IMR-90 (cell line): ENCODE measurements at regions not wholly inside any gene's neighbourhood (a gene's known extent, or its start where the extent isn't known, plus 50 kb on each side); places are given as distances from the start of the nearest gene placed in this dataset.
A peak's percentile ranks its signal among the peaks of the same experiment; 100 is the strongest.

ENCODE experiments used
- ATAC-seq: fragments of 200-7000 bp; cut with Tn5 transposase; 2 replicates; pipeline ENCODE4 v1.9.1; 2020; ENCODE audit warnings: low read depth, mild to moderate bottlenecking, moderate library complexity
- BruUV-seq: library from RNA; stranded (reverse); fragments of 400-500 nt; replicated peaks from 2 replicates; lab custom pipeline; 2021; lab: Mats Ljungman, UMichigan
- CTCF ChIA-PET: fragments of 300-600 bp; formaldehyde crosslinking; extraction: SDS; loops from one replicate; lab custom pipeline; 2021; ENCODE audit warnings: antibody characterized with exemption; lab: Yijun Ruan, JAX
- POLR2A ChIA-PET: fragments of 300-600 bp; sonication (Branson Sonifier 250); formaldehyde crosslinking; loops from one replicate; lab custom pipeline; 2022; ENCODE audit warnings: antibody characterized with exemption; ENCODE audit not compliant: unreplicated experiment; lab: Charles Lee
- DNase-seq: peaks from one replicate; pipeline ENCODE4 v3.0.0; 2013
- H2AFZ ChIP-seq: replicated peaks from 2 replicates; pipeline ENCODE3; 2013; ENCODE audit warnings: low read length, mild to moderate bottlenecking; ENCODE audit not compliant: poor library complexity
- H2AK5ac ChIP-seq: 2 replicates; pipeline ENCODE4 v1.6.1; 2013; ENCODE audit warnings: low read depth, low read length, inconsistent platforms
- H2AK9ac ChIP-seq: replicated peaks from 2 replicates; pipeline ENCODE3; 2013; ENCODE audit warnings: mild to moderate bottlenecking, low read depth, low read length, moderate library complexity; ENCODE audit not compliant: poor library complexity
- H2BK120ac ChIP-seq: 2 replicates; pipeline ENCODE4 v1.6.1; 2013; ENCODE audit warnings: low read depth, low read length, inconsistent platforms
- H2BK15ac ChIP-seq: 3 replicates; pipeline ENCODE4 v1.6.1; 2013; ENCODE audit warnings: low read depth, low read length, inconsistent platforms
- H2BK20ac ChIP-seq: 2 replicates; pipeline ENCODE4 v1.6.1; 2013; ENCODE audit warnings: low read depth, mild to moderate bottlenecking, inconsistent platforms, low read length, moderate library complexity
- H2BK5ac ChIP-seq: 2 replicates; pipeline ENCODE4 v1.6.1; 2013; ENCODE audit warnings: mild to moderate bottlenecking, low read depth, low read length, inconsistent platforms; ENCODE audit not compliant: poor library complexity, severe bottlenecking
- H3K14ac ChIP-seq: replicated peaks from 2 replicates; pipeline ENCODE4 v1.6.1; 2013; ENCODE audit warnings: low read depth, low read length, inconsistent platforms
- H3K18ac ChIP-seq: 2 replicates; pipeline ENCODE4 v1.6.1; 2013; ENCODE audit warnings: low read depth, low read length, control low read depth
- H3K23ac ChIP-seq: 2 replicates; pipeline ENCODE4 v1.6.1; 2013; ENCODE audit warnings: low read depth, low read length, inconsistent platforms
- H3K27ac ChIP-seq: 2 replicates; pipeline ENCODE4 v1.5.1; 2013; ENCODE audit warnings: mild to moderate bottlenecking, control low read depth, low read length; ENCODE audit not compliant: insufficient read depth
- H3K27me3 ChIP-seq: 2 replicates; pipeline ENCODE4 v1.6.1; 2013; ENCODE audit warnings: low read length; ENCODE audit not compliant: control insufficient read depth, insufficient read depth
- H3K36me3 ChIP-seq: 2 replicates; pipeline ENCODE4 v1.6.1; 2013; ENCODE audit warnings: low read length, mixed read lengths; ENCODE audit not compliant: control insufficient read depth, insufficient read depth
- H3K4ac ChIP-seq: 2 replicates; pipeline ENCODE4 v1.6.1; 2013; ENCODE audit warnings: low read depth, low read length, inconsistent platforms
- H3K4me1 ChIP-seq: 2 replicates; pipeline ENCODE4 v1.6.1; 2013; ENCODE audit warnings: low read length, mixed read lengths; ENCODE audit not compliant: control insufficient read depth, insufficient read depth
- H3K4me2 ChIP-seq: 2 replicates; pipeline ENCODE4 v1.6.1; 2013; ENCODE audit warnings: low read depth, mild to moderate bottlenecking, control low read depth, low read length, moderate library complexity
- H3K4me3 ChIP-seq: 2 replicates; pipeline ENCODE4 v1.5.1; 2013; ENCODE audit warnings: low read depth, mild to moderate bottlenecking, control low read depth, low read length, moderate library complexity; ENCODE audit not compliant: insufficient read depth
- H3K56ac ChIP-seq: 2 replicates; pipeline ENCODE4 v1.6.1; 2013; ENCODE audit warnings: low read length, inconsistent platforms; ENCODE audit not compliant: insufficient read depth; ENCODE audit errors: extremely low read depth
- H3K79me1 ChIP-seq, 2 experiments: 2 replicates each; pipeline ENCODE4 v1.6.1; 2013; ENCODE audit warnings: low read length in 2 of 2, inconsistent platforms in 1 of 2, low read depth in 1 of 2
- H3K9ac ChIP-seq: 2 replicates; pipeline ENCODE4 v1.6.1; 2013; ENCODE audit warnings: low read depth, low read length, control low read depth
- H3K9me1 ChIP-seq: 2 replicates; pipeline ENCODE4 v1.6.1; 2013; ENCODE audit warnings: low read length, inconsistent platforms; ENCODE audit not compliant: insufficient read depth
- H3K9me3 ChIP-seq: 2 replicates; pipeline ENCODE4 v1.6.1; 2013; ENCODE audit warnings: low read length; ENCODE audit not compliant: control insufficient read depth, insufficient read depth
- H4K20me1 ChIP-seq: 2 replicates; pipeline ENCODE4 v1.6.1; 2013; ENCODE audit warnings: low read length, inconsistent platforms; ENCODE audit not compliant: insufficient read depth
- H4K5ac ChIP-seq: 2 replicates; pipeline ENCODE4 v1.6.1; 2013; ENCODE audit warnings: mild to moderate bottlenecking, low read depth, low read length, control low read depth
- H4K8ac ChIP-seq, 2 experiments: 2 replicates each; pipeline ENCODE4 v1.6.1; 2013; ENCODE audit warnings: low read depth in 2 of 2, low read length in 2 of 2, control low read depth in 1 of 2, inconsistent platforms in 1 of 2
- H4K91ac ChIP-seq: 2 replicates; pipeline ENCODE4 v1.6.1; 2013; ENCODE audit warnings: low read depth, low read length, inconsistent platforms; ENCODE audit not compliant: insufficient read depth
- BHLHE40 ChIP-seq: fragments of 150-350 bp; IDR thresholded peaks from 2 replicates; pipeline ENCODE4 v1.6.1; 2016; ENCODE audit warnings: mild to moderate bottlenecking, low read depth, low read length
- CEBPB ChIP-seq: IDR thresholded peaks from 2 replicates; pipeline ENCODE4 v1.6.1; 2012; ENCODE audit warnings: low read depth, low read length, improper control_type of control experiment
- CHD1 ChIP-seq: IDR thresholded peaks from 2 replicates; pipeline ENCODE4 v1.6.1; 2012; ENCODE audit warnings: low read depth, low read length, improper control_type of control experiment
- CTCF ChIP-seq: conservative IDR thresholded peaks from 2 replicates; pipeline ENCODE4 v1.5.1; 2012; ENCODE audit warnings: mild to moderate bottlenecking, low read depth, low read length, improper control_type of control experiment
- ELK1 ChIP-seq: fragments of 150-350 bp; IDR thresholded peaks from 2 replicates; pipeline ENCODE4 v1.6.1; 2016; ENCODE audit warnings: low read depth, mild to moderate bottlenecking, low read length, moderate library complexity, borderline replicate concordance
- FOS ChIP-seq: fragments of 150-350 bp; IDR thresholded peaks from 2 replicates; pipeline ENCODE4 v1.6.1; 2016; ENCODE audit warnings: low read depth, low read length
- MAFK ChIP-seq: IDR thresholded peaks from 2 replicates; pipeline ENCODE4 v1.6.1; 2012; ENCODE audit warnings: low read depth, low read length, improper control_type of control experiment
- MAZ ChIP-seq: IDR thresholded peaks from 2 replicates; pipeline ENCODE4 v1.6.1; 2012; ENCODE audit warnings: low read depth, mild to moderate bottlenecking, low read length, improper control_type of control experiment, moderate library complexity, borderline replicate concordance
- MXI1 ChIP-seq: IDR thresholded peaks from 2 replicates; pipeline ENCODE4 v1.6.1; 2012; ENCODE audit warnings: low read depth, mild to moderate bottlenecking, low read length, moderate library complexity, borderline replicate concordance
- NFE2L2 ChIP-seq: fragments of 150-350 bp; IDR thresholded peaks from 2 replicates; pipeline ENCODE4 v1.6.1; 2016; ENCODE audit warnings: low read depth, mild to moderate bottlenecking, low read length
- POLR2A ChIP-seq: IDR thresholded peaks from 2 replicates; pipeline ENCODE4 v1.6.1; 2012; ENCODE audit warnings: mild to moderate bottlenecking, low read depth, low read length
- RAD21 ChIP-seq: IDR thresholded peaks from 2 replicates; pipeline ENCODE4 v1.6.1; 2012; ENCODE audit warnings: low read length, improper control_type of control experiment
- RCOR1 ChIP-seq: IDR thresholded peaks from 2 replicates; pipeline ENCODE4 v1.6.1; 2012; ENCODE audit warnings: mild to moderate bottlenecking, low read length, improper control_type of control experiment; ENCODE audit not compliant: insufficient replicate concordance
- RFX5 ChIP-seq: IDR thresholded peaks from 2 replicates; pipeline ENCODE4 v1.8.0; 2012; ENCODE audit warnings: low read depth, mild to moderate bottlenecking, low read length, moderate library complexity
- SMC3 ChIP-seq: fragments of 150-350 bp; IDR thresholded peaks from 2 replicates; pipeline ENCODE4 v1.6.1; 2016; ENCODE audit warnings: low read depth, mild to moderate bottlenecking, antibody characterized with exemption, low read length, moderate library complexity
- USF2 ChIP-seq: fragments of 150-350 bp; IDR thresholded peaks from 2 replicates; pipeline ENCODE4 v1.6.1; 2017; ENCODE audit warnings: mild to moderate bottlenecking, antibody characterized with exemption, low read length, low read depth
- WGBS, 2 experiments: methylation state at CpG; one replicate each; pipeline versions ENCODE4 v1.1.5 to v1.1.7; 2013; ENCODE audit warnings: missing lambda C conversion rate in 2 of 2; ENCODE audit not compliant: insufficient read length in 1 of 2; ENCODE audit errors: extremely low coverage in 2 of 2; 5-methylcytosine and 5-hydroxymethylcytosine counted together
- dilution Hi-C: fragments of 300-500 bp; cut with HindIII; formaldehyde crosslinking; loops from one replicate; pipeline ENCODE4 v1.14.3; 2018; ENCODE audit warnings: low sequenced_read_pairs; ENCODE audit not compliant: unreplicated experiment
- in situ Hi-C: fragments of 300-500 bp; cut with MboI; formaldehyde crosslinking; loops from 3 replicates; pipeline ENCODE4 v1.14.3; 2019; ENCODE audit warnings: low sequenced_read_pairs, inconsistent platforms, mixed read lengths
- intact Hi-C: fragments of 100-400 bp; cut with micrococcal nuclease; formaldehyde crosslinking; loops from 2 replicates; pipeline ENCODE4 v1.10.0; 2022

- in situ Hi-C loops (no loop called here), intact Hi-C loops (no loop called here), dilution Hi-C loops (no loop called here)
- Histone ChIP-seq H4K8ac (no peak overlapping the region), H2AFZ (no peak overlapping the region), H3K4ac (no peak overlapping the region), H4K5ac (no peak overlapping the region), H3K4me2 (no peak overlapping the region), H3K27ac (no peak overlapping the region), H3K36me3 (no peaks in the 10 kb centered on the region), H3K9me3 (no peaks in the 10 kb centered on the region), H2BK15ac (no peak overlapping the region), H3K27me3 (peaks cover 10% of the 10 kb centered on the region), H2BK120ac (no peak overlapping the region), H3K18ac (no peak overlapping the region), H4K91ac (no peak overlapping the region), H2AK5ac (no peak overlapping the region), H2BK20ac (no peak overlapping the region), H3K9ac (no peak overlapping the region), H3K23ac (no peak overlapping the region), H3K9me1 (no peaks in the 10 kb centered on the region), H3K56ac (no peak overlapping the region), H3K79me1 (no peaks in the 10 kb centered on the region), H2BK5ac (no peak overlapping the region), H3K4me3 (no peak overlapping the region), H3K14ac (no peak overlapping the region), H2AK9ac (no peak overlapping the region), H4K20me1 (no peaks in the 10 kb centered on the region), H3K4me1 (no peaks in the 10 kb centered on the region)
- POLR2A ChIA-PET: no interaction called here
- TF ChIP-seq CHD1 (no peak), ELK1 (no peak), MXI1 (no peak), NFE2L2 (no peak), BHLHE40 (no peak), FOS (no peak), MAZ (no peak), RAD21 (no peak), CTCF (no peak), USF2 (no peak), CEBPB (no peak), SMC3 (no peak), RCOR1 (no peak), MAFK (no peak), POLR2A (no peak), RFX5 (no peak)
- CTCF ChIA-PET: no interaction called here
- ATAC-seq (no peak; the same call in 1 of the 2 replicates), DNase-seq (peak; percentile 28)
- no TSS peak for BruUV-seq
- no CpG with 5 or more reads among the region's 5 CpGs for WGBS, 2 experiments
These were observed 104.2 kb downstream of the SEC61B start for GRCh38 chr9:99326112-99326916.
